HG02852 (cell line): ENCODE measurements at regions not wholly inside any gene's neighbourhood (a gene's known extent, or its start where the extent isn't known, plus 50 kb on each side); places are given as distances from the start of the nearest gene placed in this dataset.

Experiments used
- ATAC-seq: cut with Tn5 transposase; IDR thresholded peaks from one replicate; pipeline ENCODE4 v1.9.1; 2021; ENCODE audit warnings: mild to moderate bottlenecking, moderate library complexity; ENCODE audit not compliant: unreplicated experiment

GRCh38 chr3:150074697-150075416 is 104.2 kb upstream of the PFN2 start:
- ATAC-seq: peak; percentile 67

GRCh38 chr3:150074277-150074676 is 103.6 kb upstream of the PFN2 start:
- peak; percentile 69 for ATAC-seq

GRCh38 chr3:150073513-150073912 is 102.8 kb upstream of the PFN2 start:
- no peak for ATAC-seq

- no peak for ATAC-seq
These were observed 102.3 kb upstream of the PFN2 start for GRCh38 chr3:150073031-150073430.

- ATAC-seq: no peak
These were observed 101.9 kb upstream of the PFN2 start for GRCh38 chr3:150072576-150072975.

GRCh38 chr3:150070271-150070670 is 99.6 kb upstream of the PFN2 start:
- ATAC-seq: no peak

GRCh38 chr3:150069633-150070032 is 98.9 kb upstream of the PFN2 start:
- no peak for ATAC-seq

GRCh38 chr3:150069154-150069527 is 98.4 kb upstream of the PFN2 start:
- ATAC-seq: no peak

GRCh38 chr3:150068440-150069153 is 97.9 kb upstream of the PFN2 start:
- no peak for ATAC-seq

GRCh38 chr3:150067561-150067960 is 96.9 kb upstream of the PFN2 start:
- ATAC-seq: no peak

GRCh38 chr3:150064971-150065370 is 94.3 kb upstream of the PFN2 start:
- ATAC-seq: no peak

- ATAC-seq: no peak
These were observed 92.5 kb upstream of the PFN2 start for GRCh38 chr3:150063237-150063636.

- ATAC-seq: no peak
These were observed 91.8 kb upstream of the PFN2 start for GRCh38 chr3:150062492-150062891.

GRCh38 chr3:150061288-150062024 is 90.8 kb upstream of the PFN2 start:
- no peak for ATAC-seq

GRCh38 chr3:150059729-150060128 is 89.0 kb upstream of the PFN2 start:
- ATAC-seq: no peak

GRCh38 chr3:150059241-150059640 is 88.5 kb upstream of the PFN2 start:
- no peak for ATAC-seq

GRCh38 chr3:150057227-150057626 is 86.5 kb upstream of the PFN2 start:
- ATAC-seq: no peak

- ATAC-seq: no peak
These were observed 84.6 kb upstream of the PFN2 start for GRCh38 chr3:150055332-150055731.

- no peak for ATAC-seq
These were observed 83.9 kb upstream of the PFN2 start for GRCh38 chr3:150054635-150055034.

- ATAC-seq: no peak
These were observed 79.8 kb upstream of the PFN2 start for GRCh38 chr3:150050510-150050909.

- ATAC-seq: no peak
These were observed 78.6 kb upstream of the PFN2 start for GRCh38 chr3:150049317-150049716.

GRCh38 chr3:150041877-150042276 is 71.2 kb upstream of the PFN2 start:
- no peak for ATAC-seq
